ENCODE measurements at regions not wholly inside any gene's neighbourhood (a gene's known extent, or its start where the extent isn't known, plus 50 kb on each side); places are given as distances from the start of the nearest gene placed in this dataset.
"Not testable (repeated sequence)": the region's sequence is repeated elsewhere in the genome, so short reads cannot be mapped to it uniquely, and the experiment has no call there.

DNA sequence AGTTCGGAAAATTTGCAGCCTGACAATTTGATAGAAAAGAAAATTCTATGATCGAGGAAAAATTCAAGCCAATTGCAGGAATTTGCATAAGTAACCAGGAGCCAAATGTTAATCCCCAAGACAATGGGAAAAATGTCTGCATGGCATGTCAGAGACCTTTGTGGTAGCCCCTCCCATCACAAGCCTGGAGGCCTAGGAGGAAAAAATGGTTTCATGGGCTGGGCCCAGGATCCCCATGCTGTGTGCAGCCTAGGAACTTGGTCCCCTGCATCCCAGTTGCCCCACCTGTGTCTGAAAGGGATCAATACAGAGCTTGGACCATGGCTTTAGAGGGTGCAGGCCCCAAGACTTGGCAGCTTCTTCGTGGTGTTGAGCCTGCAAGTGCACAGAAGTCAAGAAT, 1847.9 kb upstream of the ACO1 start:
- Histone ChIP-seq H3K9me3 (peaks cover 0 to 4% of the 10 kb centered on the region in 2 donors), H3K4me3 (no peak overlapping the region), H3K27ac (no peak overlapping the region), H3K36me3 (no peaks in the 10 kb centered on the region), H3K4me1 (ENCODE audit: insufficient read depth) (no peaks in the 10 kb centered on the region), H3K27me3 (no peaks in the 10 kb centered on the region)
- 45 to 74% (median 50%) methylated on average over 3 of the region's 3 CpGs for WGBS, 3 donors
- intact Hi-C loops (cut with DNase I), result no loop called here
- TF ChIP-seq EP300 (IDR thresholded peaks at IDR 0.05) (no peak), POLR2A (IDR thresholded peaks at IDR 0.05) (no peak)
- TF ChIP-seq, protein P1, sequence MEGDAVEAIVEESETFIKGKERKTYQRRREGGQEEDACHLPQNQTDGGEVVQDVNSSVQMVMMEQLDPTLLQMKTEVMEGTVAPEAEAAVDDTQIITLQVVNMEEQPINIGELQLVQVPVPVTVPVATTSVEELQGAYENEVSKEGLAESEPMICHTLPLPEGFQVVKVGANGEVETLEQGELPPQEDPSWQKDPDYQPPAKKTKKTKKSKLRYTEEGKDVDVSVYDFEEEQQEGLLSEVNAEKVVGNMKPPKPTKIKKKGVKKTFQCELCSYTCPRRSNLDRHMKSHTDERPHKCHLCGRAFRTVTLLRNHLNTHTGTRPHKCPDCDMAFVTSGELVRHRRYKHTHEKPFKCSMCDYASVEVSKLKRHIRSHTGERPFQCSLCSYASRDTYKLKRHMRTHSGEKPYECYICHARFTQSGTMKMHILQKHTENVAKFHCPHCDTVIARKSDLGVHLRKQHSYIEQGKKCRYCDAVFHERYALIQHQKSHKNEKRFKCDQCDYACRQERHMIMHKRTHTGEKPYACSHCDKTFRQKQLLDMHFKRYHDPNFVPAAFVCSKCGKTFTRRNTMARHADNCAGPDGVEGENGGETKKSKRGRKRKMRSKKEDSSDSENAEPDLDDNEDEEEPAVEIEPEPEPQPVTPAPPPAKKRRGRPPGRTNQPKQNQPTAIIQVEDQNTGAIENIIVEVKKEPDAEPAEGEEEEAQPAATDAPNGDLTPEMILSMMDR (IDR thresholded peaks at IDR 0.05), result no peak
- DNase-seq, result no peak

DNA sequence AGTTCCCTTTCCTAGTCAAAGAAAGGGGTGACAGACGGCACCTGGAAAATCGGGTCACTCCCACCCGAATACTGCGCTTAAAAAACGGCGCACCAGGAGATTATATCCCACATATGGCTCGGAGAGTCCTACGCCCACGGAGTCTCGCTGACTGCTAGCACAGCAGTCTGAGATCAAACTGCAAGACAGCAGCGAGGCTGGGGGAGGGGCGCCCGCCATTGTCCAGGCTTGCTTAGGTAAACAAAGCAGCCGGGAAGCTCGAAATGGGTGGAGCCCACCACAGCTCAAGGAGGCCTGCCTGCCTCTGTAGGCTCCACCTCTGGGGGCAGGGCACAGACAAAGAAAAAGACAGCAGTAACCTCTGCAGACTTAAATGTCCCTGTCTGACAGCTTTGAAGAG, 1844.7 kb upstream of the ACO1 start:
- H3K4me1 ChIP-seq (ENCODE audit: insufficient read depth); H3K4me3 ChIP-seq; H3K27ac ChIP-seq; H3K27me3 ChIP-seq; intact Hi-C loops (cut with DNase I); H3K36me3 ChIP-seq; H3K9me3 ChIP-seq; DNase-seq: not testable (repeated sequence)
- WGBS, 3 donors, result 82 to 89% (median 88%) methylated on average over 3 to 15 of the region's 15 CpGs

GRCh38 chr9:30574355-30575151, 1809.9 kb upstream of the ACO1 start:
- intact Hi-C loops (cut with DNase I), result no loop called here
- DNase-seq, result peak in 1 of 5 donors; percentile 3

GRCh38 chr9:30575218-30575617, 1809.2 kb upstream of the ACO1 start:
- Histone ChIP-seq H3K9me3 (no peaks in the 10 kb centered on the region), H3K27ac (no peak overlapping the region), H3K36me3 (no peaks in the 10 kb centered on the region), H3K4me3 (no peak overlapping the region), H3K4me1 (ENCODE audit: insufficient read depth) (no peaks in the 10 kb centered on the region), H3K27me3 (no peaks in the 10 kb centered on the region)
- intact Hi-C loops (cut with DNase I), result no loop called here
- no peak for DNase-seq
- 94 to 97% (median 95%) methylated on average over 16 of the region's 16 CpGs for WGBS, 3 donors
- TF ChIP-seq POLR2A (IDR thresholded peaks at IDR 0.05) (no peak), EP300 (IDR thresholded peaks at IDR 0.05) (no peak)
- TF ChIP-seq, protein P1 (IDR thresholded peaks at IDR 0.05), result no peak

More at GRCh38 chr9:30574355-30575151, 1809.9 kb upstream of the ACO1 start:
- Histone ChIP-seq H3K27ac (no peak overlapping the region), H3K9me3 (no peaks in the 10 kb centered on the region), H3K4me1 (ENCODE audit: insufficient read depth) (no peaks in the 10 kb centered on the region), H3K36me3 (no peaks in the 10 kb centered on the region), H3K4me3 (no peak overlapping the region), H3K27me3 (no peaks in the 10 kb centered on the region)
- WGBS, 3 donors, result 94 to 95% (median 95%) methylated on average over 28 of the region's 28 CpGs
- TF ChIP-seq, protein P1 (IDR thresholded peaks at IDR 0.05), result no peak
- no peak for TF ChIP-seq POLR2A (IDR thresholded peaks at IDR 0.05)
- no peak for TF ChIP-seq EP300 (IDR thresholded peaks at IDR 0.05)

DNA sequence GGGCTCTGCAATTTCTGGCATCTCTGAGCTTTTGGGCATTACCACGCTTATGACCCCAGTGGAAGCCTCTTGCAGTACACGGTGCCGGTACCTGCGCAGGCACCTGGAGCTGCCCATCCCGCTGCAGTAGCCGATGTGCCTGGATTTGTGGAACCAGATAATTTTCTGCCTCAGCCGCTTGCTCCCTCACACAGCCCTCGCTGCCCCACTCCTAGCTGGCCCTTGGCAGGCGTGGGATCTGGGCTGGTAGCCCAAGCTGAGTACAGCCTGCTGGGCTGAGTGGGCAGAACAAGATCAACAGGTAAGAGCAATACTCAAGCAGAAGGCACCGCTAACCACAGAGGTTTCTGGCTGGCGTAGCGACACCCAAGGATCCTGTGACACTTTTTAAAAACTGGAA, 1808.8 kb upstream of the ACO1 start:
- Histone ChIP-seq H3K27ac (no peak overlapping the region), H3K27me3 (no peaks in the 10 kb centered on the region), H3K9me3 (no peaks in the 10 kb centered on the region), H3K4me1 (ENCODE audit: insufficient read depth) (no peaks in the 10 kb centered on the region), H3K4me3 (no peak overlapping the region), H3K36me3 (no peaks in the 10 kb centered on the region)
- DNase-seq, result peak in 1 of 5 donors; percentile 4
- 94 to 96% (median 96%) methylated on average over 12 of the region's 12 CpGs for WGBS, 3 donors
- TF ChIP-seq EP300 (IDR thresholded peaks at IDR 0.05) (no peak), POLR2A (IDR thresholded peaks at IDR 0.05) (no peak)
- TF ChIP-seq, protein P1 (IDR thresholded peaks at IDR 0.05), result no peak
- intact Hi-C loops (cut with DNase I), result no loop called here

Measured in ovary (tissue), 7 donors.